IMR-90 (cell line): ENCODE measurements at regions not wholly inside any gene's neighbourhood (a gene's known extent, or its start where the extent isn't known, plus 50 kb on each side); places are given as distances from the start of the nearest gene placed in this dataset.

Source experiments
- ATAC-seq: fragments of 200-7000 bp; cut with Tn5 transposase; 2 replicates; pipeline ENCODE4 v1.9.1; 2020; ENCODE audit warnings: low read depth, mild to moderate bottlenecking, moderate library complexity
- BruUV-seq: library from RNA; stranded (reverse); fragments of 400-500 nt; replicated peaks from 2 replicates; lab custom pipeline; 2021; lab: Mats Ljungman, UMichigan
- CTCF ChIA-PET: fragments of 300-600 bp; formaldehyde crosslinking; extraction: SDS; loops from one replicate; lab custom pipeline; 2021; ENCODE audit warnings: antibody characterized with exemption; lab: Yijun Ruan, JAX
- POLR2A ChIA-PET: fragments of 300-600 bp; sonication (Branson Sonifier 250); formaldehyde crosslinking; loops from one replicate; lab custom pipeline; 2022; ENCODE audit warnings: antibody characterized with exemption; ENCODE audit not compliant: unreplicated experiment; lab: Charles Lee
- DNase-seq: peaks from one replicate; pipeline ENCODE4 v3.0.0; 2013
- H2AFZ ChIP-seq: replicated peaks from 2 replicates; pipeline ENCODE3; 2013; ENCODE audit warnings: low read length, mild to moderate bottlenecking; ENCODE audit not compliant: poor library complexity
- H2AK5ac ChIP-seq: 2 replicates; pipeline ENCODE4 v1.6.1; 2013; ENCODE audit warnings: low read depth, low read length, inconsistent platforms
- H2AK9ac ChIP-seq: replicated peaks from 2 replicates; pipeline ENCODE3; 2013; ENCODE audit warnings: mild to moderate bottlenecking, low read depth, low read length, moderate library complexity; ENCODE audit not compliant: poor library complexity
- H2BK120ac ChIP-seq: 2 replicates; pipeline ENCODE4 v1.6.1; 2013; ENCODE audit warnings: low read depth, low read length, inconsistent platforms
- H2BK15ac ChIP-seq: 3 replicates; pipeline ENCODE4 v1.6.1; 2013; ENCODE audit warnings: low read depth, low read length, inconsistent platforms
- H2BK20ac ChIP-seq: 2 replicates; pipeline ENCODE4 v1.6.1; 2013; ENCODE audit warnings: low read depth, mild to moderate bottlenecking, inconsistent platforms, low read length, moderate library complexity
- H2BK5ac ChIP-seq: 2 replicates; pipeline ENCODE4 v1.6.1; 2013; ENCODE audit warnings: mild to moderate bottlenecking, low read depth, low read length, inconsistent platforms; ENCODE audit not compliant: poor library complexity, severe bottlenecking
- H3K14ac ChIP-seq: replicated peaks from 2 replicates; pipeline ENCODE4 v1.6.1; 2013; ENCODE audit warnings: low read depth, low read length, inconsistent platforms
- H3K18ac ChIP-seq: 2 replicates; pipeline ENCODE4 v1.6.1; 2013; ENCODE audit warnings: low read depth, low read length, control low read depth
- H3K23ac ChIP-seq: 2 replicates; pipeline ENCODE4 v1.6.1; 2013; ENCODE audit warnings: low read depth, low read length, inconsistent platforms
- H3K27ac ChIP-seq: 2 replicates; pipeline ENCODE4 v1.5.1; 2013; ENCODE audit warnings: mild to moderate bottlenecking, control low read depth, low read length; ENCODE audit not compliant: insufficient read depth
- H3K27me3 ChIP-seq: 2 replicates; pipeline ENCODE4 v1.6.1; 2013; ENCODE audit warnings: low read length; ENCODE audit not compliant: control insufficient read depth, insufficient read depth
- H3K36me3 ChIP-seq: 2 replicates; pipeline ENCODE4 v1.6.1; 2013; ENCODE audit warnings: low read length, mixed read lengths; ENCODE audit not compliant: control insufficient read depth, insufficient read depth
- H3K4ac ChIP-seq: 2 replicates; pipeline ENCODE4 v1.6.1; 2013; ENCODE audit warnings: low read depth, low read length, inconsistent platforms
- H3K4me1 ChIP-seq: 2 replicates; pipeline ENCODE4 v1.6.1; 2013; ENCODE audit warnings: low read length, mixed read lengths; ENCODE audit not compliant: control insufficient read depth, insufficient read depth
- H3K4me2 ChIP-seq: 2 replicates; pipeline ENCODE4 v1.6.1; 2013; ENCODE audit warnings: low read depth, mild to moderate bottlenecking, control low read depth, low read length, moderate library complexity
- H3K4me3 ChIP-seq: 2 replicates; pipeline ENCODE4 v1.5.1; 2013; ENCODE audit warnings: low read depth, mild to moderate bottlenecking, control low read depth, low read length, moderate library complexity; ENCODE audit not compliant: insufficient read depth
- H3K56ac ChIP-seq: 2 replicates; pipeline ENCODE4 v1.6.1; 2013; ENCODE audit warnings: low read length, inconsistent platforms; ENCODE audit not compliant: insufficient read depth; ENCODE audit errors: extremely low read depth
- H3K79me1 ChIP-seq, 2 experiments: 2 replicates each; pipeline ENCODE4 v1.6.1; 2013; ENCODE audit warnings: low read length in 2 of 2, inconsistent platforms in 1 of 2, low read depth in 1 of 2
- H3K9ac ChIP-seq: 2 replicates; pipeline ENCODE4 v1.6.1; 2013; ENCODE audit warnings: low read depth, low read length, control low read depth
- H3K9me1 ChIP-seq: 2 replicates; pipeline ENCODE4 v1.6.1; 2013; ENCODE audit warnings: low read length, inconsistent platforms; ENCODE audit not compliant: insufficient read depth
- H3K9me3 ChIP-seq: 2 replicates; pipeline ENCODE4 v1.6.1; 2013; ENCODE audit warnings: low read length; ENCODE audit not compliant: control insufficient read depth, insufficient read depth
- H4K20me1 ChIP-seq: 2 replicates; pipeline ENCODE4 v1.6.1; 2013; ENCODE audit warnings: low read length, inconsistent platforms; ENCODE audit not compliant: insufficient read depth
- H4K5ac ChIP-seq: 2 replicates; pipeline ENCODE4 v1.6.1; 2013; ENCODE audit warnings: mild to moderate bottlenecking, low read depth, low read length, control low read depth
- H4K8ac ChIP-seq, 2 experiments: 2 replicates each; pipeline ENCODE4 v1.6.1; 2013; ENCODE audit warnings: low read depth in 2 of 2, low read length in 2 of 2, control low read depth in 1 of 2, inconsistent platforms in 1 of 2
- H4K91ac ChIP-seq: 2 replicates; pipeline ENCODE4 v1.6.1; 2013; ENCODE audit warnings: low read depth, low read length, inconsistent platforms; ENCODE audit not compliant: insufficient read depth
- BHLHE40 ChIP-seq: fragments of 150-350 bp; IDR thresholded peaks from 2 replicates; pipeline ENCODE4 v1.6.1; 2016; ENCODE audit warnings: mild to moderate bottlenecking, low read depth, low read length
- CEBPB ChIP-seq: IDR thresholded peaks from 2 replicates; pipeline ENCODE4 v1.6.1; 2012; ENCODE audit warnings: low read depth, low read length, improper control_type of control experiment
- CHD1 ChIP-seq: IDR thresholded peaks from 2 replicates; pipeline ENCODE4 v1.6.1; 2012; ENCODE audit warnings: low read depth, low read length, improper control_type of control experiment
- ELK1 ChIP-seq: fragments of 150-350 bp; IDR thresholded peaks from 2 replicates; pipeline ENCODE4 v1.6.1; 2016; ENCODE audit warnings: low read depth, mild to moderate bottlenecking, low read length, moderate library complexity, borderline replicate concordance
- FOS ChIP-seq: fragments of 150-350 bp; IDR thresholded peaks from 2 replicates; pipeline ENCODE4 v1.6.1; 2016; ENCODE audit warnings: low read depth, low read length
- MAFK ChIP-seq: IDR thresholded peaks from 2 replicates; pipeline ENCODE4 v1.6.1; 2012; ENCODE audit warnings: low read depth, low read length, improper control_type of control experiment
- MXI1 ChIP-seq: IDR thresholded peaks from 2 replicates; pipeline ENCODE4 v1.6.1; 2012; ENCODE audit warnings: low read depth, mild to moderate bottlenecking, low read length, moderate library complexity, borderline replicate concordance
- NFE2L2 ChIP-seq: fragments of 150-350 bp; IDR thresholded peaks from 2 replicates; pipeline ENCODE4 v1.6.1; 2016; ENCODE audit warnings: low read depth, mild to moderate bottlenecking, low read length
- POLR2A ChIP-seq: IDR thresholded peaks from 2 replicates; pipeline ENCODE4 v1.6.1; 2012; ENCODE audit warnings: mild to moderate bottlenecking, low read depth, low read length
- RAD21 ChIP-seq: IDR thresholded peaks from 2 replicates; pipeline ENCODE4 v1.6.1; 2012; ENCODE audit warnings: low read length, improper control_type of control experiment
- RFX5 ChIP-seq: IDR thresholded peaks from 2 replicates; pipeline ENCODE4 v1.8.0; 2012; ENCODE audit warnings: low read depth, mild to moderate bottlenecking, low read length, moderate library complexity
- SMC3 ChIP-seq: fragments of 150-350 bp; IDR thresholded peaks from 2 replicates; pipeline ENCODE4 v1.6.1; 2016; ENCODE audit warnings: low read depth, mild to moderate bottlenecking, antibody characterized with exemption, low read length, moderate library complexity
- dilution Hi-C: fragments of 300-500 bp; cut with HindIII; formaldehyde crosslinking; loops from one replicate; pipeline ENCODE4 v1.14.3; 2018; ENCODE audit warnings: low sequenced_read_pairs; ENCODE audit not compliant: unreplicated experiment
- in situ Hi-C: fragments of 300-500 bp; cut with MboI; formaldehyde crosslinking; loops from 3 replicates; pipeline ENCODE4 v1.14.3; 2019; ENCODE audit warnings: low sequenced_read_pairs, inconsistent platforms, mixed read lengths
- intact Hi-C: fragments of 100-400 bp; cut with micrococcal nuclease; formaldehyde crosslinking; loops from 2 replicates; pipeline ENCODE4 v1.10.0; 2022
- TF ChIP-seq, protein P1 (sequence below): fragments of 150-350 bp; IDR thresholded peaks from 2 replicates; pipeline ENCODE4 v1.6.1; 2017; ENCODE audit warnings: mild to moderate bottlenecking, antibody characterized with exemption, low read length, low read depth
- TF ChIP-seq, protein P2 (sequence below): conservative IDR thresholded peaks from 2 replicates; pipeline ENCODE4 v1.5.1; 2012; ENCODE audit warnings: mild to moderate bottlenecking, low read depth, low read length, improper control_type of control experiment

GRCh38 chr1:57675776-57676175 lies 251.9 kb upstream of the DAB1 start:
- H3K27ac ChIP-seq = no peak overlapping the region
- no peak overlapping the region for H4K91ac ChIP-seq
- dilution Hi-C loops = no loop called here
- no peak overlapping the region for H3K56ac ChIP-seq
- no peak overlapping the region for H3K14ac ChIP-seq
- H3K4me2 ChIP-seq = no peak overlapping the region
- no peaks in the 10 kb centered on the region for H3K27me3 ChIP-seq
- no peak for TF ChIP-seq CEBPB
- TF ChIP-seq, protein P1, sequence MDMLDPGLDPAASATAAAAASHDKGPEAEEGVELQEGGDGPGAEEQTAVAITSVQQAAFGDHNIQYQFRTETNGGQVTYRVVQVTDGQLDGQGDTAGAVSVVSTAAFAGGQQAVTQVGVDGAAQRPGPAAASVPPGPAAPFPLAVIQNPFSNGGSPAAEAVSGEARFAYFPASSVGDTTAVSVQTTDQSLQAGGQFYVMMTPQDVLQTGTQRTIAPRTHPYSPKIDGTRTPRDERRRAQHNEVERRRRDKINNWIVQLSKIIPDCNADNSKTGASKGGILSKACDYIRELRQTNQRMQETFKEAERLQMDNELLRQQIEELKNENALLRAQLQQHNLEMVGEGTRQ = no peak
- TF ChIP-seq SMC3 = no peak
- TF ChIP-seq POLR2A = no peak
- TF ChIP-seq, protein P2, sequence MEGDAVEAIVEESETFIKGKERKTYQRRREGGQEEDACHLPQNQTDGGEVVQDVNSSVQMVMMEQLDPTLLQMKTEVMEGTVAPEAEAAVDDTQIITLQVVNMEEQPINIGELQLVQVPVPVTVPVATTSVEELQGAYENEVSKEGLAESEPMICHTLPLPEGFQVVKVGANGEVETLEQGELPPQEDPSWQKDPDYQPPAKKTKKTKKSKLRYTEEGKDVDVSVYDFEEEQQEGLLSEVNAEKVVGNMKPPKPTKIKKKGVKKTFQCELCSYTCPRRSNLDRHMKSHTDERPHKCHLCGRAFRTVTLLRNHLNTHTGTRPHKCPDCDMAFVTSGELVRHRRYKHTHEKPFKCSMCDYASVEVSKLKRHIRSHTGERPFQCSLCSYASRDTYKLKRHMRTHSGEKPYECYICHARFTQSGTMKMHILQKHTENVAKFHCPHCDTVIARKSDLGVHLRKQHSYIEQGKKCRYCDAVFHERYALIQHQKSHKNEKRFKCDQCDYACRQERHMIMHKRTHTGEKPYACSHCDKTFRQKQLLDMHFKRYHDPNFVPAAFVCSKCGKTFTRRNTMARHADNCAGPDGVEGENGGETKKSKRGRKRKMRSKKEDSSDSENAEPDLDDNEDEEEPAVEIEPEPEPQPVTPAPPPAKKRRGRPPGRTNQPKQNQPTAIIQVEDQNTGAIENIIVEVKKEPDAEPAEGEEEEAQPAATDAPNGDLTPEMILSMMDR = no peak
- TF ChIP-seq RAD21 = no peak
- no peak for TF ChIP-seq FOS
- TF ChIP-seq CHD1 = no peak
- TF ChIP-seq MAFK = no peak
- no peak for TF ChIP-seq ELK1
- TF ChIP-seq BHLHE40 = no peak
- TF ChIP-seq NFE2L2 = no peak
- TF ChIP-seq MXI1 = no peak
- no peak for TF ChIP-seq RFX5
- ChIA-PET POLR2A (no interaction called here), CTCF (no interaction called here)
- no peak overlapping the region for H4K5ac ChIP-seq
- no peaks in the 10 kb centered on the region for H3K9me3 ChIP-seq
- BruUV-seq = no TSS peak
- intact Hi-C loops = no loop called here
- H2BK20ac ChIP-seq = no peak overlapping the region
- H4K20me1 ChIP-seq = no peaks in the 10 kb centered on the region
- H3K36me3 ChIP-seq = no peaks in the 10 kb centered on the region
- DNase-seq = no peak
- no peaks in the 10 kb centered on the region for H3K9me1 ChIP-seq
- H3K18ac ChIP-seq = no peak overlapping the region
- H3K4ac ChIP-seq = no peak overlapping the region
- H4K8ac ChIP-seq = no peak overlapping the region
- no peaks in the 10 kb centered on the region for H3K79me1 ChIP-seq
- H3K9ac ChIP-seq = no peak overlapping the region
- no peak overlapping the region for H3K23ac ChIP-seq
- H2AK9ac ChIP-seq = no peak overlapping the region
- no peak overlapping the region for H3K4me3 ChIP-seq
- no peak overlapping the region for H2AK5ac ChIP-seq
- no peak for ATAC-seq
- in situ Hi-C loops = no loop called here
- no peak overlapping the region for H2BK15ac ChIP-seq
- no peak overlapping the region for H2BK120ac ChIP-seq
- no peaks in the 10 kb centered on the region for H3K4me1 ChIP-seq
- no peak overlapping the region for H2AFZ ChIP-seq
- H2BK5ac ChIP-seq = no peak overlapping the region
